Lung microvascular endothelial cell (primary cell): ENCODE measurements at regions not wholly inside any gene's neighbourhood (a gene's known extent, or its start where the extent isn't known, plus 50 kb on each side); places are given as distances from the start of the nearest gene placed in this dataset.
"Not testable (repeated sequence)": the region's sequence is repeated elsewhere in the genome, so short reads cannot be mapped to it uniquely, and the experiment has no call there.

Source experiments
- DNase-seq, 2 donors: peaks; one replicate each; pipeline versions ENCODE4 v3.0.0 to v3.0.0-alpha.2; 2010; ENCODE audit warnings: low read depth in 2 of 2

DNA sequence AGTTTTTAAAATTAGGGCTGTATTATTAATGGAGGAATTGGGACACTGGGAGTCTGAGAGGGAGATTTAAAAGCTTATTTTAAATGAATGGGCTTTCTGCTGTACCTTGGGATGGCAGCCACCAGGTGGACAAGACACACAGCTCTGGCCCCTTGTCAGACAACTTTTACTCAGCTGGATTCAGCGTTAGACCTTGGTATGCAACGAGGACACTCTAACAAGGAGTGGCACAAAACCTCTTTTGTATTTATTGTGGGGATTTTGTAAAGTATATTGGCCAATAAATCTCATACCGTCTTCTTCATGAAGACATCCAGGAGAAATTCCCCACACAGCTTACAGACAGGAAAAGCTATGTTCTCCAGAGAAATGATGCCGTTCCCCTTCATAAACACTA, 105.7 kb downstream of the LCA5 start:
- DNase-seq, result no peak

GRCh38 chr6:79430913-79431536, 106.2 kb downstream of the LCA5 start:
- DNase-seq, result no peak

DNA sequence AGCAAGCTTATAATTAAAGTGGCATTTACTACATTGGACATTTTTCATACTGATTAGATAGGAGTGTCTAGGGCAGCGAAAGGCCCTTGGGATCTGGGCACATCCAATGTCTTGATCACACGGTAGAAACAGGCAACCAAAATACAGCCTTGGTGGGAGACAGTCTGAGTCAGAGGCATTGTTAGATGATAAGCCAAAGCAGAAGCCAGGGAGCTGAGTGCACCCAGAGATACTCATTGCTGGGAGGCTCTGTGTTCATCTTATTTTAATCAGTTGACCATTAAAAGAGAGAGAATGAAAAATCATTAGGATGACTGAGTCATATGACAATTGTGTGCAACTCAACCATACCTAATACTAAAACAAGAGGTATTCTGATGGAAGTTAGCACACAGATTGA, 109.5 kb downstream of the LCA5 start:
- DNase-seq, result no peak

DNA sequence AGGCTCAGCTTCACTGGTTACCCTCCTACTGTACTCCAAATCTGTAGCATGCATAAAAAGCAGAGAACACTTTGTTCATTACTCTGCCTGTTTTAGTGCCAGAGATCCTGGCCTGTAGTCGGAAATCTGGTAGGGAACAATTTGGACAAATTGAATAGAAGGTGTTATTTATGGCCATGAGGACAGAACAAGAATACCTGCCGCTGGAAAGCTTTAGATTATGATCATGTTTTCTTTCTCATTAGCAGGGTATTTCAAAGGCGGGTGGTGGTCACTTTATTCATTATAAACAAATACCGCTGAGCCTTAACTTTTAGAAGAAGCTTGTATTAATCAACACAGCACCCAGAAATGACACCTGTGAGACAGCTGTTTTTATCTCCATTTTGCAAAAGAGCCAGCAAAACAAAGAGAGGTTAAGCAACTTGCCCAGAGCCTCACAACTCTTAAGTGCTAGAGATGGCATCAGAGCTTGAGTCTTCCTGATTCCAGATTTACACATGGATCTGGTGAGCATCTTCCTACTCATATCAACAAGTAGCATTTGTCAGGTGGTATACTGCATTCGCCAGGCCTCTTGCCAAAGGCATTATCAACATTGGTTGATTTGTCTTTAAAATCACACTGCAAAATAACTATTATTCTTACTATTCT, 110.5 kb downstream of the LCA5 start:
- DNase-seq, result no peak

GRCh38 chr6:79425589-79426311, 111.5 kb downstream of the LCA5 start:
- DNase-seq, result peak; percentile 21 to 48

GRCh38 chr6:79423216-79423615, 114.0 kb downstream of the LCA5 start:
- DNase-seq, result peak in 1 of 2 donors; percentile 19

GRCh38 chr6:79422666-79423065, 114.6 kb downstream of the LCA5 start:
- no peak for DNase-seq

- peak; percentile 98 for DNase-seq
Measured at GRCh38 chr6:79421707-79422484, 115.3 kb downstream of the LCA5 start.

GRCh38 chr6:79421001-79421411, 116.2 kb downstream of the LCA5 start:
- DNase-seq, result no peak

GRCh38 chr6:79420054-79420453, 117.2 kb downstream of the LCA5 start:
- DNase-seq, result peak; percentile 24 to 87

- peak in 1 of 2 donors; percentile 56 for DNase-seq
Measured at GRCh38 chr6:79416931-79417330, 120.3 kb downstream of the LCA5 start.

- DNase-seq, result peak; percentile 10 to 14
Measured at GRCh38 chr6:79413562-79414002, 123.6 kb downstream of the LCA5 start.

GRCh38 chr6:79410806-79411205, 126.4 kb downstream of the LCA5 start:
- DNase-seq, result no peak

GRCh38 chr6:79408256-79408974, 128.8 kb downstream of the LCA5 start:
- no peak for DNase-seq

- DNase-seq, result no peak
Measured at GRCh38 chr6:79404677-79405076, 132.6 kb downstream of the LCA5 start.

GRCh38 chr6:79404261-79404660, 133.0 kb downstream of the LCA5 start:
- DNase-seq, result no peak

DNA sequence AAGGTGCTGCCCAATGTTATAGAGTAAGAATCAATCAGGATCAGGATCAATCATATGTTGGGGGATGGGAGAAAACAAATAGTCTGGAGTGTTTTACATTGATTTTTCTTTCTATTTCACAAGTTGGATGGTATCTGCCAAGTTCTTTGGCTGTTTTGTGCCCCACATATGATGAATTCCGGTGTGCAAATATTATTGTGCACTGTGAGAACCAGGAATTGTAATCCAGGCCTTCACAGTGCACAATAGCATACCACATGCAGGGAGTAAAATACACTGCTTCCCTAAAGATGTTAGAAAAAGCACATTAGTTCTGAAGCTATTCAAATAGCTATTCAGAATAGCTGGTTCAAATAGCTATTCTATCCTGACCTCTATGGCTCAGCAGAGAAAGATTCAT, 133.7 kb downstream of the LCA5 start:
- DNase-seq, result no peak

- no peak for DNase-seq
Measured at GRCh38 chr6:79403086-79403485, 134.1 kb downstream of the LCA5 start.

- DNase-seq, result no peak
Measured at GRCh38 chr6:79399499-79399898, 137.7 kb downstream of the LCA5 start.

DNA sequence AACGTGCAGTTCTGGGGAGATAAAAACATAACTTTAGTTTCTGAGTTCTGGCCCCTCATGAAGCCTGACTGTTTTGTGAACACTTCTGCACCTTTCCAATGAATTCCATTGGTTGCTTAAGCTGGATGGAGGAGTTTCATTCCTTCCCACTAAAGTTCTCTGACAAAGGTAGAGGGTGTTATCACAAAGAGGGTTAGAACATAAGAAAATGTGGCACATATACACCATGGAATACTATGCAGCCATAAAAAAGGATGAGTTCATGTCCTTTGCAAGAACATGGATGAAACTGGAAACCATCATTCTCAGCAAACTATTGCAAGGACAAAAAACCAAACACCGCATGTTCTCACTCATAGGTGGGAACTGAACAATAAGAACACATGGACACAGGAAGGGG, 138.6 kb downstream of the LCA5 start:
- DNase-seq, result not testable (repeated sequence)

- no peak for DNase-seq
Measured at GRCh38 chr6:79396625-79397024, 140.6 kb downstream of the LCA5 start.
